ENCODE measurements at regions not wholly inside any gene's neighbourhood (a gene's known extent, or its start where the extent isn't known, plus 50 kb on each side); places are given as distances from the start of the nearest gene placed in this dataset.
"Not testable (repeated sequence)": the region's sequence is repeated elsewhere in the genome, so short reads cannot be mapped to it uniquely, and the experiment has no call there.

- not testable (repeated sequence) for DNase-seq (ENCODE audit: low read depth)
Measured at GRCh38 chr3:82110721-82111120, 349.3 kb upstream of the GBE1 start.

GRCh38 chr3:82103241-82103640, 341.8 kb upstream of the GBE1 start:
- DNase-seq (ENCODE audit: low read depth) = no peak

- DNase-seq (ENCODE audit: low read depth) = no peak
Measured at GRCh38 chr3:82100378-82100777, 338.9 kb upstream of the GBE1 start.

GRCh38 chr3:82093641-82094040, 332.2 kb upstream of the GBE1 start:
- no peak for DNase-seq (ENCODE audit: low read depth)

GRCh38 chr3:82088749-82089148, 327.3 kb upstream of the GBE1 start:
- no peak for DNase-seq (ENCODE audit: low read depth)

- peak; percentile 80 for DNase-seq (ENCODE audit: low read depth)
Measured at GRCh38 chr3:82087958-82088357, 326.5 kb upstream of the GBE1 start.

GRCh38 chr3:82085851-82086475, 324.5 kb upstream of the GBE1 start:
- DNase-seq (ENCODE audit: low read depth) = no peak

- peak; percentile 62 for DNase-seq (ENCODE audit: low read depth)
Measured at GRCh38 chr3:82085356-82085755, 323.9 kb upstream of the GBE1 start.

GRCh38 chr3:82084824-82085223, 323.4 kb upstream of the GBE1 start:
- no peak for DNase-seq (ENCODE audit: low read depth)

- DNase-seq (ENCODE audit: low read depth) = no peak
Measured at GRCh38 chr3:82082796-82083195, 321.4 kb upstream of the GBE1 start.

- DNase-seq (ENCODE audit: low read depth) = no peak
Measured at GRCh38 chr3:82081351-82081750, 319.9 kb upstream of the GBE1 start.

GRCh38 chr3:82080792-82081191, 319.3 kb upstream of the GBE1 start:
- DNase-seq (ENCODE audit: low read depth) = no peak

GRCh38 chr3:82080261-82080660, 318.8 kb upstream of the GBE1 start:
- peak; percentile 5 for DNase-seq (ENCODE audit: low read depth)

- no peak for DNase-seq (ENCODE audit: low read depth)
Measured at GRCh38 chr3:82079335-82079890, 318.0 kb upstream of the GBE1 start.

GRCh38 chr3:82078246-82078645, 316.8 kb upstream of the GBE1 start:
- no peak for DNase-seq (ENCODE audit: low read depth)

GRCh38 chr3:82067420-82067819, 306.0 kb upstream of the GBE1 start:
- DNase-seq (ENCODE audit: low read depth) = no peak

- no peak for DNase-seq (ENCODE audit: low read depth)
Measured at GRCh38 chr3:82058809-82059208, 297.4 kb upstream of the GBE1 start.

GRCh38 chr3:82055792-82056191, 294.3 kb upstream of the GBE1 start:
- DNase-seq (ENCODE audit: low read depth) = peak; percentile 36

GRCh38 chr3:82054849-82055248, 293.4 kb upstream of the GBE1 start:
- no peak for DNase-seq (ENCODE audit: low read depth)

- DNase-seq (ENCODE audit: low read depth) = no peak
Measured at GRCh38 chr3:82053236-82053635, 291.8 kb upstream of the GBE1 start.

GRCh38 chr3:82050382-82050781, 288.9 kb upstream of the GBE1 start:
- DNase-seq (ENCODE audit: low read depth) = no peak

GRCh38 chr3:82048711-82049110, 287.3 kb upstream of the GBE1 start:
- DNase-seq (ENCODE audit: low read depth) = no peak

GRCh38 chr3:82044930-82045705, 283.7 kb upstream of the GBE1 start:
- no peak for DNase-seq (ENCODE audit: low read depth)
